NAMALWA (cell line): ENCODE measurements at regions not wholly inside any gene's neighbourhood (a gene's known extent, or its start where the extent isn't known, plus 50 kb on each side); places are given as distances from the start of the nearest gene placed in this dataset.
"Not testable (repeated sequence)": the region's sequence is repeated elsewhere in the genome, so short reads cannot be mapped to it uniquely, and the experiment has no call there.

Source experiments
- DNase-seq: peaks from one replicate; pipeline ENCODE4 v3.0.0-alpha.2; 2015; ENCODE audit warnings: low spot score

- DNase-seq = no peak
Observed at GRCh38 chr7:17093461-17093860, 205.0 kb upstream of the AHR start.

GRCh38 chr7:17094963-17095574 is 203.4 kb upstream of the AHR start:
- no peak for DNase-seq

- no peak for DNase-seq
Observed at GRCh38 chr7:17095931-17096330, 202.5 kb upstream of the AHR start.

- DNase-seq = no peak
Observed at GRCh38 chr7:17097668-17098297, 200.7 kb upstream of the AHR start.

GRCh38 chr7:17098515-17098914 is 199.9 kb upstream of the AHR start:
- no peak for DNase-seq

- DNase-seq = no peak
Observed at GRCh38 chr7:17099083-17099973, 199.1 kb upstream of the AHR start.

GRCh38 chr7:17099974-17100509 is 198.4 kb upstream of the AHR start:
- DNase-seq = not testable (repeated sequence)

- no peak for DNase-seq
Observed at GRCh38 chr7:17101207-17101696, 197.2 kb upstream of the AHR start.

- no peak for DNase-seq
Observed at GRCh38 chr7:17103170-17103569, 195.3 kb upstream of the AHR start.

- no peak for DNase-seq
Observed at GRCh38 chr7:17103984-17104383, 194.5 kb upstream of the AHR start.

GRCh38 chr7:17104419-17104818 is 194.0 kb upstream of the AHR start:
- DNase-seq = no peak

GRCh38 chr7:17105701-17106100 is 192.8 kb upstream of the AHR start:
- no peak for DNase-seq

GRCh38 chr7:17108049-17108584 is 190.3 kb upstream of the AHR start:
- DNase-seq = no peak

- DNase-seq = no peak
Observed at GRCh38 chr7:17109020-17109419, 189.4 kb upstream of the AHR start.

- DNase-seq = not testable (repeated sequence)
Observed at GRCh38 chr7:17113770-17114169, 184.7 kb upstream of the AHR start.

GRCh38 chr7:17118412-17118811 is 180.0 kb upstream of the AHR start:
- DNase-seq = no peak

- no peak for DNase-seq
Observed at GRCh38 chr7:17120756-17121155, 177.7 kb upstream of the AHR start.

GRCh38 chr7:17121671-17122070 is 176.8 kb upstream of the AHR start:
- DNase-seq = no peak

- no peak for DNase-seq
Observed at GRCh38 chr7:17123020-17123419, 175.4 kb upstream of the AHR start.

GRCh38 chr7:17126413-17127268 is 171.8 kb upstream of the AHR start:
- no peak for DNase-seq

- no peak for DNase-seq
Observed at GRCh38 chr7:17129218-17129617, 169.2 kb upstream of the AHR start.
